IPS-NIHi11 (cell line): ENCODE measurements at regions not wholly inside any gene's neighbourhood (a gene's known extent, or its start where the extent isn't known, plus 50 kb on each side); places are given as distances from the start of the nearest gene placed in this dataset.
A peak's percentile ranks its signal among the peaks of the same experiment; 100 is the strongest.
"Not testable (repeated sequence)": the region's sequence is repeated elsewhere in the genome, so short reads cannot be mapped to it uniquely, and the experiment has no call there.

Source experiments
- DNase-seq: peaks from one replicate; pipeline ENCODE4 v3.0.0; 2012; ENCODE audit warnings: mixed read lengths, low spot score

GRCh38 chrX:77003530-77003929, 443.7 kb upstream of the FGF16 start:
- no peak for DNase-seq

DNA sequence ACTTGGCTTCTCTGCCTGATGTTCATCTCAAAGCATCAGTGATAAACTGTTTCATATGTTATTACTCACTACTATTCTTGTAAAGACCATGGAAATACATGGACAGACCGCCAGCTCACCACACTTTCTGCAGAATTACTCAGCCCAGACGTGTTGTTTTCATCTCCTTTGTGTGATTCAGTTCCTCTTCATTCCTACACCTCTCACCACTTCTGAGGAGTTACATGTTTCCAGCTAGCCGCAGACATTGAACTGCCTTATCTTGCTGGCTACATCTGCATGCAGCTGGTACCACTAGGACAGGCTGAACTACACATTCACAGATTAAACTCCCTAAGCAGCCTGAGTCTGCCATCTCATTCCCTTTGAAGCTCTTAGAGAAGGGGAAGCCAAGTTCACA, 443.2 kb upstream of the FGF16 start:
- no peak for DNase-seq

DNA sequence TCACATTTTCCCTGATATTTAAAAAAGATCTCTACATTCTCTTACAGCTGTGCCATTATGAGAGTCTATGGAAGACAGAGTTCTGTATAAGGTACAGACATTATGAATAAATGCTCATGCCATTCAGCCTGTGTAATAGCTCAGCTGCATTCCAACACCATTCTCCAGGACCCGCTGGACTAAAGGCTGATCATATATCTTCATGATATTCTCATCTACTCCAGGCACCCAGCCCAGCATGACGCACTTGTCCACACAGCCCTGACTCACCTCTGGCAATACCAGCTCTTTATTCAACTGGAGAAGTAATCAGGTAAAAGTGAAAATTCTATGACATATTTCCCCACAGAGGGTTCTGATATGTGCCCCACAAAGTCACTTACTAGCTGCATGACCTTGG, 437.5 kb upstream of the FGF16 start:
- peak; percentile 8 for DNase-seq

GRCh38 chrX:77014377-77015372, 432.5 kb upstream of the FGF16 start:
- peak; percentile 81 for DNase-seq

- no peak for DNase-seq
Measured at GRCh38 chrX:77017093-77017492, 430.1 kb upstream of the FGF16 start.

DNA sequence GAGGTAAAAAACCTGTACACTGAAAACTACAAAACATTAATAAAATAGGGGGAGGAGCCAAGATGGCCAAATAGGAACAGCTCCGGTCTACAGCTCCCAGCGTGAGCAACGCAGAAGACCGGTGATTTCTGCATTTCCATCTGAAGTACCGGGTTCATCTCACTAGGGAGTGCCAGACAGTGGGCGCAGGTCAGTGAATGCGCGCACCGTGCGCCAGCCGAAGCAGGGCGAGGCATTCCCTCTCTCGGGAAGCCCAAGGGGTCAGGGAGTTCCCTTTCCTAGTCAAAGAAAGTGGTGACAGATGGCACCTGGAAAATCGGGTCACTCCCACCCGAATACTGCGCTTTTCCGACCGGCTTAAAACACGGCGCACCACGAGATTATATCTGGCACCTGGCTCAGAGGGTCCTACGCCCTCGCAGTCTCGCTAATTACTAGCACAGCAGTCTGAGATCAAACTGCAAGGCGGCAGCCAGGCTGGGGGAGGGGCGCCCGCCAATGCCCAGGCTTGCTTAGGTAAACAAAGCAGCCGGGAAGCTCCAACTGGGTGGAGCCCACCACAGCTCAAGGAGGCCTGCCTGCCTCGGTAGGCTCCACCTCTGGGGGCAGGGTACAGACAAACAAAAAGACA, 400.9 kb upstream of the FGF16 start:
- not testable (repeated sequence) for DNase-seq

DNA sequence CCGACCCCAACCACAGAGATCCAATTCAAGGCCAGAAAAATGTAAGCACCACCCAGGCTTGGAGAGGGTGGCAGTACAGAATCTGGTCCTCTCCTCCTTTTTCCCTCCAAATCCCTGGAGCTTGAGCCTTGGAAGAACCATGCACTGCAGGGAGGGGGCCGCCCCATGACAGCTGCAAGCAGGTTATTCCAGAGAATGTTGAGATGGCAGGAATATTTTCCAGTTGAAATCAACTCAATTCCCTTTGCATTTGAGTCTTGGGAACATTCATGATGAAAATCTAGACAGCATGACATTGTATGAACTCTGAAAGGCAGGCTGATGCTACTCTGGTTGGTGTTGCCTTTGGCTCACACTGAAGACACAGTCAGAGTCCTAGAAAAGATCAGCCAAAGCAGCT, 386.6 kb upstream of the FGF16 start:
- DNase-seq, result no peak

DNA sequence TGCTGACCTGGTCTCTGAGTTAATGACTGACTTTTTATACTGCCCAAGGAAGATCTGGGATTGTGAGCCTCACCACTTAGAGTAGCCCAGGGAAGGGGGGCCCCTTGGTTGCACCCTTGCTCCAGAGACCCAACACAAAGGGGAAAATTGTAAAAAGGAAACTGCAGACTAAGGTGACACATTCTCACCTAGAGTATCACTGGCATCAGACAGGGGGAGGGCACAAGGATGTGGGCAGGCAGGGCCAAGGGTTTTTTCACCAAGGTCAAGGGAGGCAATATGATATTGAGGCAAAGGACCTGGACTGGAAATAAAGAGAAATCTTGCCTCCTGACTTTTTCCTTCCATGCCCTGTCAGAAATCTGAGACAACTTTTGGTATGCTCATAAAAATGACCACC, 386.2 kb upstream of the FGF16 start:
- DNase-seq, result no peak

GRCh38 chrX:77061545-77061944, 385.6 kb upstream of the FGF16 start:
- DNase-seq, result no peak

DNA sequence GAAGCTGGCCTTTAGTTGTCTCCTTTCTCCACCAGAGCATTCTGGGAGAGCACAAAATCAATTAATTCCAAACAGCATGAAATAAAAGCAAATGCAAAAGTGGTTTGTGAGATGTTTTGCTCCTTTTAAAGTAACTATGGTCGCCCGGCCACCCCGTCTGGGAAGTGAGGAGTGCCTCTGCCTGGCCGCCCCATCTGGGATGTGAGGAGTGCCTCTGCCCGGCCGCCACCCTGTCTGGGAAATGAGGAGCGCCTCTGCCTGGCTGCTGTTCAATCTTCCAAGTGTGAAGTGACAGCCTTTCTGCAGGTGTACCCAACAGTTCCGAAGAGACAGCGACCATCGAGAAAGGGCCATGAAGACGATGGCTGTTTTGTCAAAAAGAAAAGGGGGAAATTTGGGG, 381.3 kb upstream of the FGF16 start:
- DNase-seq, result no peak

- no peak for DNase-seq
Measured at GRCh38 chrX:77070202-77070918, 376.8 kb upstream of the FGF16 start.

DNA sequence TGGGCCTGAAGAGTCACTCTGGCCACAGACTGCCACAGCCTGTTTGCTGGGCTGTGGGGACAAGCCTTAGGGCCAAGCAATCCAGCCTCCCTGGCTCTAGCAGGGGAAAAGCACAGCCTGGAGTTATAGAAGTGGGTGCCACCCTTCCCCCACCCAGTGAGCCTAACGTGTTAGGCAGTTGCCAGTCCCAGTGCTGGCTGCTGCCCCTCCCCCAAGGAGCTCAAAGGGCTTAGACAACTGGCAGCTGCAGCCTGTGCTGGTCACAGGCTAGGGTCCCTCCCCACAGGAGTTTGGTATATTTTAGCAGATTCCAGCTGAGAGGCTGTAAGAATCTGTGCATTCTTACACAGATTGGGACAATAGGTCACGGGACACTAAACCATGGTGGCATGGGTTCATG, 370.3 kb upstream of the FGF16 start:
- DNase-seq, result no peak

DNA sequence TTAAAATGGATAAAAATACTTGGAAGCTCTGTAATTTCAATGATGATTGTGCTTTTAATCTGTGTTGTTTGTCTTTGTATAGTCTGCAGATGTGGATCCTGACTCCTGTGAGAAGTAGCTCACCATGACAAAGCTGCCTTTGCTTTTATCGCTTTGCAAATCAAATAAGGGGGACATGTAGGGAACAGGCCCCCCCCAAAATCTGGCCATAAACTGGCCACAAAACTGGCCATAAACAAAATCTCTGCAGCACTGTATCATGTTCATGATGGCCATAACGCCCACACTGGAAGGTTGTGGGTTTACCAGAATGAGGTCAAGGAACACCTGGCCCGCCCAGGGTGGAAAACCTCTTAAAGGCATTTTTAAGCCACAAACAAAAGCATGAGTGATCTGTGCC, 366.0 kb upstream of the FGF16 start:
- not testable (repeated sequence) for DNase-seq

GRCh38 chrX:77085372-77085771, 361.8 kb upstream of the FGF16 start:
- no peak for DNase-seq

- DNase-seq, result no peak
Measured at GRCh38 chrX:77087529-77088169, 359.5 kb upstream of the FGF16 start.

GRCh38 chrX:77088233-77088632, 359.0 kb upstream of the FGF16 start:
- no peak for DNase-seq

- DNase-seq, result no peak
Measured at GRCh38 chrX:77114501-77114900, 332.7 kb upstream of the FGF16 start.

- DNase-seq, result no peak
Measured at GRCh38 chrX:77118686-77119085, 328.5 kb upstream of the FGF16 start.

DNA sequence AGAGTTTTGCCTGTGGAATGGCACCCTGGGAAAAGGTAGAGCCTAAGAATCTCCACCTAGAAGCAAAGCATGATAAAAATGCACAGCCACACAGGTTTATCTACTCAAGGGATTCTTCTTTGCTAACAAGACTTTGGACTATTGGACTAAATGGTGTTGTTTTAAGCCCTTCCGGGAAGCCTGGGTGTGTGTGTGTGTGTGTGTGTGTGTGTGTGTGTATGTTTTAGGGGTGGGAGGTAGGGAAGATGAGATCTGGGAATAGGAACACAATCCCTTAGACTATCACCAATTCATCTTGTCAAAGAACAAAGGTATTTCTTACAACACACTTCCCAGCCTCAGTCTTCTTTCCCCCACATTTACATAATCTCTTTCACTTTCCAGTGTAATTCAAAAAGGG, 327.5 kb upstream of the FGF16 start:
- no peak for DNase-seq

DNA sequence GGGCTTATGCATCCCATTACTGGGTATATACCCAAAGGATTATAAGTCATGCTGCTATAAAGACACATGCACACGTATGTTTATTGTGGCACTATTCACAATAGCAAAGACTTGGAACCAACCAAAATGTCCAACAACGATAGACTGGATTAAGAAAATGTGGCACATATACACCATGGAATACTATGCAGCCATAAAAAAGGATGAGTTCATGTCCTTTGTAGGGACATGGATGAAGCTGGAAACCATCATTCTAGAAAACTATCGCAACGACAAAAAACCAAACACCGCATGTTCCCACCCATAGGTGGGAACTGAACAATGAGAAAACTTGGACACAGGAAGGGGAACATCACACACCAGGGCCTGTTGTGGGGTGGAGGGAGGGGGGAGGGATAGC, 323.3 kb upstream of the FGF16 start:
- not testable (repeated sequence) for DNase-seq

DNA sequence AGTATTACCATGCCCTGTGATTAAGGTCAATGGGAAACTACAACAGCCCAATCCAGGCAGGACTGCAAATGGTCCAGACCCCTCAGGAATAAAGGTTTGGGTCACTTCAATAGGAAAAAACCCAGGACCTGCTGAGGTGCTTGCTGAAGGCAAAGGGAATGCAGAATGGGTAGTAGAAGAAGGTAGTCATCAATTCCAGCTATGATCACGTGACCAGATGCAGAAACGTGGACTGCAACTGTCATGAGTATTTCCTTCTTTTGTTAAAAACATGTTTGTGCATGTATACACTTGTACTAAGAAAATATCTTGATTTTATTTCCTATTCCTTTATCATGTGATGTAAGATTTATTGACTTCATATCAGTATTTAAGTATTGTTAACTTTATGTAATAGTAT, 319.6 kb upstream of the FGF16 start:
- not testable (repeated sequence) for DNase-seq

DNA sequence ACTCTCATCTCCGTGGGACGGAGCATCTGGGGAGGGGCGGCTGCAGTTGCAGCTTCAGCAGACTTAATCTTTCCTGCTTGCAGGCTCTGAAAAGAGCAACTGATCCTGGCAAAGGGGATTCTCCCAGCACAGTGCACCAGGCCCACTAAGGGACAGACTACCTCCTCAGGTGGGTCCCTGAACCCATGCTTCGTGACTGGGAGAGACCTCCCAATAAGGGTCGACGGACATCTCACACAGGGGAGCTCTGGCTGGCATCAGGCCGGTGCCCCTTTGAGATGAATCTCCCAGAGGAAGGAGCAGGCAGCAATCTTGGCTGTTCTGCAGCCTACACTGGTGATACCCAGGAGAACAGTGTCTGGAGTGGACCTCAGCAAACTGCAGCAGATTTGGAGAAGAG, 303.3 kb upstream of the FGF16 start:
- no peak for DNase-seq
